Lower leg skin (tissue), 4 donors: ENCODE measurements at regions not wholly inside any gene's neighbourhood (a gene's known extent, or its start where the extent isn't known, plus 50 kb on each side); places are given as distances from the start of the nearest gene placed in this dataset.

Experiments used
- DNase-seq, 2 donors: peaks; one replicate each; pipeline ENCODE4 v3.0.0-alpha.2; 2019; ENCODE audit warnings: low spot score in 2 of 2
- H3K4me3 ChIP-seq: fragments of 200-600 bp; sonication (generic); 2 replicates; pipeline ENCODE4 v1.5.1; 2017; ENCODE audit warnings: mild to moderate bottlenecking, low read depth; ENCODE audit not compliant: poor library complexity, severe bottlenecking
- CTCF ChIP-seq, 3 donors: fragments of 450-650 bp; IDR thresholded peaks; one replicate each; pipeline ENCODE4 v1.5.1; 2016; ENCODE audit warnings: antibody characterized with exemption in 3 of 3, mild to moderate bottlenecking in 3 of 3, moderate library complexity in 2 of 3
- POLR2A ChIP-seq, 2 donors: fragments of 450-650 bp; IDR thresholded peaks; one replicate each; pipeline ENCODE4 v1.6.1; 2016 to 2017; ENCODE audit warnings: antibody characterized with exemption in 2 of 2, mild to moderate bottlenecking in 1 of 2, moderate library complexity in 1 of 2
- WGBS, 2 donors: methylation state at CpG; one replicate each; pipeline ENCODE4 v1.1.5; 2018; 5-methylcytosine and 5-hydroxymethylcytosine counted together
- intact Hi-C: fragments of 100-400 bp; cut with DNase I; formaldehyde crosslinking; loops from one replicate; pipeline ENCODE4 v1.15.0; 2023; ENCODE audit warnings: low total_unique reads

GRCh38 chr9:108512426-108513173 lies 343.2 kb downstream of the ACTL7B start:
- TF ChIP-seq CTCF (IDR thresholded peaks at IDR 0.05): no peak
- TF ChIP-seq POLR2A (IDR thresholded peaks at IDR 0.05): no peak
- intact Hi-C loops: loop anchor here (5.0 kb wide), 1 partner anchor 985 kb away; the partner anchor contains the start of gene PTPN3
- 83 to 85% methylated on average over 5 of the region's 5 CpGs for WGBS, 2 donors
- H3K4me3 ChIP-seq: no peak overlapping the region
- no peak for DNase-seq

DNA sequence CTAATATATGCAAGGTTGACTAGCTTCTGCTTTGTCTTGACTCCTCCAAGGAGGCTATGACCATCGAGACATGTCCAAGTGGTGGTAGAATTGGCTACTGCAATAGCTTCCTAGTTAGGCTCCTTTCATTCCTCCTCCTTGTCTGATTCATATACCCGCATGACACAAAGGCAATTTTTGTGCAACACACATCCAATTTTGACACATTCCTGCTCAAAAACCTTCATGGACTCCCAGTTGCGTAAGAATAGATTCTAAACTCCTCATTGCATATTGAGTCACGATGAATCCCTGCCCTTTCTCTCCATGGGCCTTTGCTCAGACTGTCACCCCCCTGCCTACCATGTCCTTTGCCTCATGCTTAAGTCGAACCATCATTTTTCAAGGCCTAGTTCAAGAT lies 344.5 kb downstream of the ACTL7B start:
- intact Hi-C loops: loop anchor here (5.0 kb wide), 1 partner anchor 986 kb away; the partner anchor contains the start of gene PTPN3
- no peak overlapping the region for H3K4me3 ChIP-seq
- DNase-seq: no peak
- TF ChIP-seq POLR2A (IDR thresholded peaks at IDR 0.05) (no peak), CTCF (IDR thresholded peaks at IDR 0.05) (no peak)
- WGBS, 2 donors: 95 to 96% methylated on average over 5 of the region's 5 CpGs

- TF ChIP-seq POLR2A (IDR thresholded peaks at IDR 0.05) (no peak), CTCF (IDR thresholded peaks at IDR 0.05) (no peak)
- H3K4me3 ChIP-seq: no peak overlapping the region
- 61 to 66% methylated on average over 4 of the region's 4 CpGs for WGBS, 2 donors
- no peak for DNase-seq
- intact Hi-C loops: no loop called here
Observed at GRCh38 chr9:108496846-108497245, 358.9 kb downstream of the ACTL7B start.

DNA sequence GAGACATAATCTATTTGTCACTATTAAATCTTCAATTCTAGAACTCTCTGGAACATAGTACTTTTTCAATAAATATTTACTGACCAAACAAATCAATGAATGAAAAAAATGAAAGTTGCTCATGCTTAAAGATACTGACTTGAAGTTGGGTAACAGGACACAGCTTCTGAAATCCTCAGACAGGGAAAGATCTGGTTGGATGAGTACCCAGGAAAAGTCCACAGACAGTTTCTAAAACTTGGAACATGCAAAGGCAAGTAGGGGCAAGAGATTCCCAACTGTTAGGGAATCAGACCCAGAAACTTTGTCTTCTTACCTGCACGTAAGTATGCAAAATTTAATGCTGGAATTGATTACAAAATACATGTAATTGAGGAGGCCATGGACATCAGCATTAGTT lies 366.2 kb downstream of the ACTL7B start:
- DNase-seq: no peak
- WGBS, 2 donors: 62 to 67% methylated on average over 1 of the region's 1 CpG
- intact Hi-C loops: no loop called here
- H3K4me3 ChIP-seq: no peak overlapping the region
- no peak for TF ChIP-seq POLR2A (IDR thresholded peaks at IDR 0.05)

- TF ChIP-seq CTCF (IDR thresholded peaks at IDR 0.05) (no peak), POLR2A (IDR thresholded peaks at IDR 0.05) (no peak)
- intact Hi-C loops: no loop called here
- H3K4me3 ChIP-seq: no peak overlapping the region
- no peak for DNase-seq
- WGBS, 2 donors: 50 to 57% methylated on average over 2 of the region's 2 CpGs
Observed at GRCh38 chr9:108486831-108487230, 369.0 kb downstream of the ACTL7B start.

DNA sequence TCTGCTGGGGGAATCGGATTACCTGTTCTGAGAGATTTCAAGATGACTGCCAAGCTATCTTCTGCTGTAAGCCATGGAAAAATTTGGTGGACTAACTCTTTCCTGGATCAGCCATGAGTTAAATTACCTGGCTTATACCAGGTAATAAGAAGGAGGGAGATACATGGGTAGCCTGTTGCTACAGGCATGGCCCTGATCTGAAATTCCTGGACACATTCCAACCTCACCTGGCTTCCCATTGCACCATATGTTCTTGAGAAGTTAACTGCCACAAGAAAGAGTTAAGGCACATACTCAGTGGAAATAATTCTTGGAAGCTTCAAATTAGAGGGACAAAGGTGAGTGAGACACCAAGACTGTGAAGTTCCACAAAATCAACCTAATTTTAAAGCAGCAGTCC lies 371.3 kb downstream of the ACTL7B start:
- no peak for TF ChIP-seq CTCF (IDR thresholded peaks at IDR 0.05)
- TF ChIP-seq POLR2A (IDR thresholded peaks at IDR 0.05): no peak
- no peak for DNase-seq
- 38 to 67% methylated on average over 1 of the region's 1 CpG for WGBS, 2 donors
- no peak overlapping the region for H3K4me3 ChIP-seq
- intact Hi-C loops: no loop called here
